ENCODE measurements at regions not wholly inside any gene's neighbourhood (a gene's known extent, or its start where the extent isn't known, plus 50 kb on each side); places are given as distances from the start of the nearest gene placed in this dataset.

GRCh38 chr2:156099382-156099781 lies 233.1 kb downstream of the NR4A2 start:
- no peak for TF ChIP-seq MYC (IDR thresholded peaks at IDR 0.05; ENCODE audit: low read depth, low read length)
- TF ChIP-seq, protein P1, sequence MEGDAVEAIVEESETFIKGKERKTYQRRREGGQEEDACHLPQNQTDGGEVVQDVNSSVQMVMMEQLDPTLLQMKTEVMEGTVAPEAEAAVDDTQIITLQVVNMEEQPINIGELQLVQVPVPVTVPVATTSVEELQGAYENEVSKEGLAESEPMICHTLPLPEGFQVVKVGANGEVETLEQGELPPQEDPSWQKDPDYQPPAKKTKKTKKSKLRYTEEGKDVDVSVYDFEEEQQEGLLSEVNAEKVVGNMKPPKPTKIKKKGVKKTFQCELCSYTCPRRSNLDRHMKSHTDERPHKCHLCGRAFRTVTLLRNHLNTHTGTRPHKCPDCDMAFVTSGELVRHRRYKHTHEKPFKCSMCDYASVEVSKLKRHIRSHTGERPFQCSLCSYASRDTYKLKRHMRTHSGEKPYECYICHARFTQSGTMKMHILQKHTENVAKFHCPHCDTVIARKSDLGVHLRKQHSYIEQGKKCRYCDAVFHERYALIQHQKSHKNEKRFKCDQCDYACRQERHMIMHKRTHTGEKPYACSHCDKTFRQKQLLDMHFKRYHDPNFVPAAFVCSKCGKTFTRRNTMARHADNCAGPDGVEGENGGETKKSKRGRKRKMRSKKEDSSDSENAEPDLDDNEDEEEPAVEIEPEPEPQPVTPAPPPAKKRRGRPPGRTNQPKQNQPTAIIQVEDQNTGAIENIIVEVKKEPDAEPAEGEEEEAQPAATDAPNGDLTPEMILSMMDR (IDR thresholded peaks at IDR 0.05; ENCODE audit: extremely low read depth in 1 of 2, insufficient read depth in 1 of 2, low read depth in 1 of 2, low read length in 2 of 2) = no peak
- no peak for TF ChIP-seq EZH2 (IDR thresholded peaks at IDR 0.05; ENCODE audit: borderline replicate concordance, low read depth, low read length, severe bottlenecking)
- no peak for TF ChIP-seq MAX (IDR thresholded peaks at IDR 0.05; ENCODE audit: insufficient read depth, insufficient read length)
